CD14-positive monocyte (primary cell): ENCODE measurements at regions not wholly inside any gene's neighbourhood (a gene's known extent, or its start where the extent isn't known, plus 50 kb on each side); places are given as distances from the start of the nearest gene placed in this dataset.

Experiments used
- DNase-seq, 3 donors: peaks; one replicate each; pipeline ENCODE4 v3.0.0-alpha.2; 2011 to 2022
- H2AFZ ChIP-seq: 2 replicates; pipeline ENCODE4 v1.6.0; 2012; ENCODE audit warnings: mild to moderate bottlenecking, low read depth, low read length, inconsistent platforms; ENCODE audit not compliant: insufficient read depth, poor library complexity, severe bottlenecking
- H3K27ac ChIP-seq, 2 donors: 1 replicate in 1 of 2; 2 replicates in 1 of 2; pipeline ENCODE4 v1.5.1; 2012 to 2013; ENCODE audit warnings: low read length in 2 of 2, control low read depth in 1 of 2, inconsistent platforms in 1 of 2, low read depth in 1 of 2, mild to moderate bottlenecking in 1 of 2
- H3K27me3 ChIP-seq, 2 donors: one replicate each; pipeline versions ENCODE4 v1.6.0 to v1.6.1; 2011 to 2013; ENCODE audit warnings: low read length in 2 of 2; ENCODE audit not compliant: control insufficient read depth in 2 of 2, insufficient read depth in 2 of 2
- H3K36me3 ChIP-seq, 2 donors: replicated peaks in 1 of 2; 1 replicate in 1 of 2; 2 replicates in 1 of 2; pipeline versions ENCODE4 v1.5.1 to v1.6.1; 2012 to 2013; ENCODE audit warnings: low read length in 2 of 2, control low read depth in 1 of 2, inconsistent platforms in 1 of 2, mild to moderate bottlenecking in 1 of 2; ENCODE audit not compliant: insufficient read depth in 2 of 2, control insufficient read depth in 1 of 2
- H3K4me1 ChIP-seq, 2 donors: 1 replicate in 1 of 2; 2 replicates in 1 of 2; pipeline versions ENCODE4 v1.5.1 to v1.6.1; 2012 to 2013; ENCODE audit warnings: low read length in 2 of 2, control low read depth in 1 of 2, inconsistent platforms in 1 of 2, mild to moderate bottlenecking in 1 of 2, moderate library complexity in 1 of 2; ENCODE audit not compliant: insufficient read depth in 2 of 2, control insufficient read depth in 1 of 2
- H3K4me2 ChIP-seq: replicated peaks from 2 replicates; pipeline ENCODE3; 2012; ENCODE audit warnings: low read length, moderate library complexity, mild to moderate bottlenecking; ENCODE audit not compliant: poor library complexity, severe bottlenecking; ENCODE audit errors: extremely low read depth
- H3K4me3 ChIP-seq, 3 experiments: fragments of 200-600 bp in 1 of 3; sonication (generic) in 1 of 3; replicated peaks in 1 of 3; 1 replicate in 2 of 3; 2 replicates in 1 of 3; pipeline ENCODE4 v1.5.1; 2011 to 2013; ENCODE audit warnings: low read length in 3 of 3, mild to moderate bottlenecking in 3 of 3, control low read depth in 2 of 3, low read depth in 2 of 3, inconsistent platforms in 1 of 3, moderate library complexity in 1 of 3
- H3K79me2 ChIP-seq: 2 replicates; pipeline ENCODE4 v1.6.0; 2012; ENCODE audit warnings: mild to moderate bottlenecking, control low read depth, inconsistent platforms, low read length, moderate library complexity; ENCODE audit not compliant: insufficient read depth
- H3K9ac ChIP-seq: 2 replicates; pipeline ENCODE4 v1.6.0; 2017; ENCODE audit warnings: low read length, mild to moderate bottlenecking; ENCODE audit not compliant: insufficient read depth, poor library complexity, severe bottlenecking
- H3K9me3 ChIP-seq, 2 donors: replicated peaks in 1 of 2; 1 replicate in 1 of 2; 2 replicates in 1 of 2; pipeline versions ENCODE4 v1.5.1 to v1.6.1; 2012 to 2013; ENCODE audit warnings: low read length in 2 of 2, control low read depth in 1 of 2; ENCODE audit not compliant: control insufficient read depth in 1 of 2, insufficient read depth in 1 of 2
- H4K20me1 ChIP-seq: 2 replicates; pipeline ENCODE4 v1.6.0; 2012; ENCODE audit warnings: mild to moderate bottlenecking, low read length, control low read depth, moderate library complexity; ENCODE audit not compliant: insufficient read depth
- H3K27ac Mint-ChIP-seq, 7 donors: one replicate each; pipeline ENCODE4 v1.8.0; 2020; ENCODE audit warnings: mild to moderate bottlenecking in 7 of 7, mixed read lengths in 7 of 7, moderate library complexity in 6 of 7, inconsistent platforms in 2 of 7
- H3K27me3 Mint-ChIP-seq, 3 donors: one replicate each; pipeline ENCODE4 v1.8.0; 2021 to 2022; ENCODE audit warnings: low read depth in 3 of 3, mild to moderate bottlenecking in 3 of 3, mixed read lengths in 3 of 3, moderate library complexity in 3 of 3, inconsistent platforms in 1 of 3
- H3K36me3 Mint-ChIP-seq, 2 donors: one replicate each; pipeline ENCODE4 v1.8.0; 2020; ENCODE audit warnings: mixed read lengths in 2 of 2, inconsistent platforms in 1 of 2, mild to moderate bottlenecking in 1 of 2
- H3K4me1 Mint-ChIP-seq: one replicate; pipeline ENCODE4 v1.8.0; 2020; ENCODE audit warnings: mild to moderate bottlenecking, mixed read lengths
- H3K4me3 Mint-ChIP-seq, 2 donors: one replicate each; pipeline ENCODE4 v1.8.0; 2020; ENCODE audit warnings: mild to moderate bottlenecking in 2 of 2, mixed read lengths in 2 of 2, moderate library complexity in 1 of 2
- H3K9me3 Mint-ChIP-seq, 7 donors: one replicate each; pipeline ENCODE4 v1.8.0; 2020 to 2022; ENCODE audit warnings: mixed read lengths in 7 of 7, mild to moderate bottlenecking in 6 of 7, moderate library complexity in 6 of 7, inconsistent platforms in 2 of 7
- CTCF ChIP-seq: fragments of 200-600 bp; IDR thresholded peaks from one replicate; pipeline ENCODE4 v1.8.0; 2022; ENCODE audit warnings: antibody characterized with exemption, mild to moderate bottlenecking
- WGBS: methylation state at CpG from one replicate; pipeline ENCODE4 v1.1.5; 2013; ENCODE audit warnings: missing lambda C conversion rate; ENCODE audit not compliant: insufficient coverage; 5-methylcytosine and 5-hydroxymethylcytosine counted together
- intact Hi-C, 2 donors: fragments of 100-400 bp; cut with micrococcal nuclease; formaldehyde crosslinking; loops; one replicate each; pipeline versions ENCODE4 v1.15.0 to v1.15.1; 2023

DNA sequence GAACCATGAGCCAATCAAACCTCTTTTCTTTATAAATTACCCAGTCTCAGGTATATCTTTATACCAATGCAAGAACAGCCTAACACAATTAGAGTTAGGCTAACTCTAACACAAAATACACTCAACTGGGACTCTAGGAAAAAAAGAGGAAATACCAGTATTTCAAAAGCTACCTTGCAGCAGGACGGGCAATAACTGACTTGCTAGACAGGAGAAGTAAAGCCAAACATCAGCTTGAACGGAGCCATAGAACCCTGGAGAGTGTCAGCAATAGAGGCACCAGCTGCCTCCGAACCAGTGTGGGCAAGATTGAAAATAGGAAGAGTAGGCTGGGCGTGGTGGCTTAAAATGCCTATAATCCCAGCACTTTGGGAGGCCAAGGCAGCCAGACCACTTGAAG lies 162.0 kb upstream of the SOX4 start:
- Histone ChIP-seq H3K4me3 (no peak overlapping the region), H2AFZ (no peak overlapping the region), H3K9ac (no peak overlapping the region), H3K36me3 (no peaks in the 10 kb centered on the region), H3K4me2 (no peak overlapping the region), H4K20me1 (no peaks in the 10 kb centered on the region), H3K27ac (no peak overlapping the region), H3K4me1 (peaks cover 5 to 10% of the 10 kb centered on the region in 2 donors), H3K27me3 (no peaks in the 10 kb centered on the region), H3K9me3 (peaks cover 0 to 3% of the 10 kb centered on the region in 2 donors), H3K79me2 (no peaks in the 10 kb centered on the region)
- Mint-ChIP-seq H3K4me1 (peaks cover 11% of the 10 kb centered on the region), H3K27me3 (peaks cover 0 to 8% (median 1%) of the 10 kb centered on the region in 3 donors), H3K9me3 (peaks cover 0 to 9% (median 2%) of the 10 kb centered on the region in 7 donors), H3K36me3 (no peaks in the 10 kb centered on the region), H3K27ac (peak overlapping the region in 1 of 7 donors; percentile 49), H3K4me3 (no peak overlapping the region)
- no peak for TF ChIP-seq CTCF
- DNase-seq = peak; percentile 10 to 20 (median 10)
- intact Hi-C loops = no loop called here
- WGBS = 10% methylated on average over 3 of the region's 4 CpGs

DNA sequence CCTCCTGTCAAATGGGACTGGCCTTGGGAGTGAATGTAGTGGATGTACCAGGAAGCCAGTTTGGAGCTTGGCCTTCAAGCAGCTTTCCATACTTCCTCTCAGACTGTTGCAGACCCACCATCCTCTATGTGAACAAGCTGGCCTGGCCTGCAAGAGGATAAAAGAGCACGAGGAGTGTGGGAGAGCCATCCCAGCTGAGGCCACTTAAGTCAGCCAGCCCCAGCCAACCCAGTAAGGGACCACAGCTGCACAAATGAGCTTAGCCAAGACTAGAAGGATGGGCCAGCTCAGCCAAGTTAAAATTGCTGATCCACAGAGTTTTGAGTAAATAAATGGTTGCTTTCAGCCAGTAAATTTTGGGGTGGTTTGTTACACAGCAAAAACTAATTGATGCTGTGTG lies 156.9 kb upstream of the SOX4 start:
- H3K36me3 ChIP-seq = no peaks in the 10 kb centered on the region
- no peak for DNase-seq
- H3K9ac ChIP-seq = no peak overlapping the region
- intact Hi-C loops = no loop called here
- no peak overlapping the region for H3K4me3 Mint-ChIP-seq
- peaks cover 40% of the 10 kb centered on the region for H3K4me1 Mint-ChIP-seq
- 100% methylated on average over 1 of the region's 1 CpG for WGBS
- peaks cover 0 to 10% (median 1%) of the 10 kb centered on the region in 3 donors for H3K27me3 Mint-ChIP-seq
- H2AFZ ChIP-seq = no peak overlapping the region
- H3K79me2 ChIP-seq = no peaks in the 10 kb centered on the region
- no peaks in the 10 kb centered on the region for H4K20me1 ChIP-seq
- H3K27ac ChIP-seq = no peak overlapping the region
- H3K27ac Mint-ChIP-seq = peak overlapping the region in 2 of 7 donors; percentile 15 to 18
- H3K27me3 ChIP-seq = no peaks in the 10 kb centered on the region
- peaks cover 0 to 10% (median 1%) of the 10 kb centered on the region in 7 donors for H3K9me3 Mint-ChIP-seq
- H3K4me3 ChIP-seq = no peak overlapping the region
- H3K4me1 ChIP-seq = peaks cover 34 to 43% of the 10 kb centered on the region in 2 donors
- H3K4me2 ChIP-seq = no peak overlapping the region
- TF ChIP-seq CTCF = no peak
- H3K36me3 Mint-ChIP-seq = no peaks in the 10 kb centered on the region
- H3K9me3 ChIP-seq = no peaks in the 10 kb centered on the region
